NCI-H187 (cell line): ENCODE measurements at regions not wholly inside any gene's neighbourhood (a gene's known extent, or its start where the extent isn't known, plus 50 kb on each side); places are given as distances from the start of the nearest gene placed in this dataset.
"Not testable (repeated sequence)": the region's sequence is repeated elsewhere in the genome, so short reads cannot be mapped to it uniquely, and the experiment has no call there.

Experiments
- DNase-seq, 2 experiments: peaks; one replicate each; lab custom pipeline; 2025; lab: John Stamatoyannopoulos, UW

DNA sequence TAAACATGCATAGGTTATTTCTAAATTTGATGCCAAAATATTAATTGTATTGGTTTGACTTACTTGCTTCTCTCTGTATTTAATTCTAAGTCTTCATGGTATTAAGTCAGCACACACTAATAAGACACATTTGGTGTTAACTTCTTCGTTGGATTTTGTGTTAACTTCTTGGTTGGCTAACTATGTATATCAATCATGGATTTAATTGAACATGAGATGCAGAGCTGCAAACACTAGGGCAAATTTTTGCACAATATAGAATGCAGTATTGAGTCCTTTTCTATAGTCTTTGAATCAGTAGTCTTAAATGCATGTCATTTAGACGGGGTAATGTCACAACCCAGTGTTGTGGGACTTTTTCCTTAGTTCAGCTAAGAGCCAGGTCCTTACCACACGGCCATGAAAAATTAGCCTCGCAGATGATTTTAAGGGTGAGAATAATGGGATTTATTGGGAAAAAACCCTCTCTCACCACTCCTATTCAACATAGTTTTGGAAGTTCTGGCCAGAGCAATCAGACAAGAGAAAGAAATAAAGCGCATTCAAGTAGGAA is 142.9 kb upstream of the TRIM24 start:
- no peak for DNase-seq

- no peak for DNase-seq
Measured at GRCh38 chr7:138324941-138325340, 135.1 kb upstream of the TRIM24 start.

- DNase-seq, result no peak
Measured at GRCh38 chr7:138325434-138325833, 134.6 kb upstream of the TRIM24 start.

DNA sequence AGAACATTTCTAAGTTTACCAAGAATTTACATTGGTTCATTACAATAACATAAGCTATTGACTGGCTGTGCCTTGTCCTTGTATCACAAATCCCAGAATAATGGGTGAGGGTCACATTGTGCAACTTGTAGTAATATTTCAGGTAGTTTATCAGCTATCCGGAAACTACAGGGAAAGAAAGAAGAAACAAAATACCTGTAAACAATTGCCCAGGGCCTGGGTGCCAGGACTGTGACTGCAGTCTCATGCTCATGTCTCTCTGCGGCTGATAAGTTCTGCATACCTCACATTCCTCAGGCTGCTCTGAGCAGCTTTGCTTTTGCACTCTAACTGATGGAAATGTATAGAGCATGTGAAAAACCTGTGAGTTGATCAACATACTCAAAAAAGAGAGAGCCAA is 131.8 kb upstream of the TRIM24 start:
- no peak for DNase-seq

GRCh38 chr7:138332850-138333249 is 127.2 kb upstream of the TRIM24 start:
- DNase-seq, result not testable (repeated sequence)

GRCh38 chr7:138338361-138338760 is 121.7 kb upstream of the TRIM24 start:
- DNase-seq, result no peak

GRCh38 chr7:138339229-138339628 is 120.8 kb upstream of the TRIM24 start:
- DNase-seq, result not testable (repeated sequence)

DNA sequence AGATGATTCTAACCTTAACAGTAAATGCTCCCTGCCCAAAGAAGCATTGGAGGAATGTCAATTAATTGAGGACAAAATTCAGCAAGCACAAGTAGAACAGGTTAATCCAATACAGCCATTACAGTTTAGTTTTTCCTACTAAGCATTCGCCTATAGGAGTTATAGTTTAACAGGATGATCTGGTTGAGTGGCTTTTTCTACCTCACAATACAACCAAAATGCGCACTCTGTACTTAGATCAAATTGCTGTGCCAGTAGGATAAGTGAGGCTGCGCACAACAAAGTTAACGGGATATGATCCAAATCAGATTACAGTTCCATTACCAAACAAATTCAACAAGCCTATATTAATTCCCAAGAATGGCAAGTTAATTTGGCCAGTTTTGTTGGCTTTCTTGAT is 117.1 kb upstream of the TRIM24 start:
- DNase-seq, result no peak

- no peak for DNase-seq
Measured at GRCh38 chr7:138345567-138345966, 114.5 kb upstream of the TRIM24 start.

DNA sequence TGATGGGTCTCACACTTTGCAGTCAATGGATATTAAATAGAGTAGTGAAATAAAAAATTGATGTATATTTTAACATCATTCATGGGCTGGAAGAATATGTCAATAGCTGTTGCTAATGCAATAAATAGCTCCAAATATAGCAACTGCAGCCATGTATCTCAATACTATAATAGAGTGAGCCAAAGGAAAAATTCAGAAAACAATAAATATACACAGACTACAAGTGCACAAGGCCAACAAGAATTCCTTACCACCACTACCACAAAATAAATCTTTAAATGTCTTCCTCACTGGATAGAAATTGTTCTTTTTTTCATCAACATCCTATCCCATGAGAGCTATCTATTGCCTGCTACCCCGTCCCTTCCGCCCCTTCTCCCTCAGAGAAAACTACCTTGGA is 113.1 kb upstream of the TRIM24 start:
- no peak for DNase-seq

DNA sequence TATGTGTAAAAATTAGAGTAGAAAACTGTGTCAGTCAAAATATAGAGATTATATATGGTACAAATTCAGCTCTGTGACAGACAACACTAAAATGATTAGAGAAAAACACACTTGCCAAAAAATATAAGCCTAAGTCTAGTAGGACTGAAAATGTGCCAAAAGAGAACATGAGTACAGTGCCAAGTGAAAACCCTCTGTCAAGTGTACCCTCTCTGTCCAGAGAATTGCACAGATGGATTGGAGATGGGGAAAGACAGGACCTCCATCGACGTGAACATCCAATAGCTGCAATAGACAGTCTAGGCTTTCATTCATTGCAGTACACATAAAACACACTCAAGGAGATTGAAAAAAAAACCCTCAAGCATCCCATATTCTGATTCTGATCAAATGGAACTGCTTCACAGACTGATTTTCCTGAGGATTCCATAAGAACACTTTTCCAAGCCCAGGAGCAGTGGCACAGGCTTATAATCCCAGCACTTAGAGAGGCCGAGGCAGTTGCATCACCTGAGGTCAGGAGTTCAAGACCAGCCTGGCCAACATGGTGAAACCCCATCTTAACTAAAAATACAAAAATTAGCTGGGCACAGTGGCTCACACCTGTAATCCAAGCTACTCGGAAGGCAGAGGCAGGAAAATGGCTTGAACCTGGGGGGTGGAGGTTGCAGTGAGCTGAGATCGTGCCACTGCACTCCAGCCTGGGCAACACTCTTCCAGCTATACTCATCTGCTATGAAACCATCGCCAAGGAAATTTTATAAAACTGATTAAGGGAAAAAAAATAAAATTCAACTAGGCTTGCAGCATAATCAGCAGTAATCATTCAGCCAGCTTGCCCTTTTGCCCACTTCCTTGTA is 110.0 kb upstream of the TRIM24 start:
- DNase-seq, result no peak

DNA sequence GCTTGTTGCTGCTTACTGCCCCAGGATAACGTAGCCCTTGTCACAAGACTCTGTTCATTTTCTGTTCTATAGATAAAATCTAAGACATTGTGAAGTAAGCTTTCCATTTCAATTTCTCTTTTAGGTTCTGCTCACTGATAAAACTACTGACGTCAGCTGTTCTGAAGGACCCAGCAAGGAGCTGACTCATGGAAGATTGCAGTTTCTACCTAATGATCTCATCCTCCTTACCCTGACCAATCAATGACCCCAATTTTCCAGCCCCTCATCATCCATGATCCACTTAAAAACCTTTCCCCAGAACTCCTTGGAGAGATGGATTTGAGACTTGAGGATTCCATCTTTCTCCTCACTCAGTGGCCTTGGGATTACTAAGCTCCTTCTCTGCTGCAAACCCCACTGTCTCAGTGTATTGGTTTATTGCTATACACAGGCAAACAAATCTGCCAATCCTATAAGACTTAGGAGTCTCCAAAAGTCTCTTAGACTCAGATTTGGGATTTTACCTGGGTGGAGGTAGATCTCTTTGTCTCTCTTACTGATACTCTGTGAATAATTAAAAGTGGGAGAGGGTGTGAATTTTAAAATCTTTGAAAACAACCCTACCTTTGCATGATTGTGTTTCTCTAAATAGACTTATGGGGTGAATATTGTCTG is 109.2 kb upstream of the TRIM24 start:
- no peak for DNase-seq

GRCh38 chr7:138352570-138353461 is 107.2 kb upstream of the TRIM24 start:
- DNase-seq, result no peak

DNA sequence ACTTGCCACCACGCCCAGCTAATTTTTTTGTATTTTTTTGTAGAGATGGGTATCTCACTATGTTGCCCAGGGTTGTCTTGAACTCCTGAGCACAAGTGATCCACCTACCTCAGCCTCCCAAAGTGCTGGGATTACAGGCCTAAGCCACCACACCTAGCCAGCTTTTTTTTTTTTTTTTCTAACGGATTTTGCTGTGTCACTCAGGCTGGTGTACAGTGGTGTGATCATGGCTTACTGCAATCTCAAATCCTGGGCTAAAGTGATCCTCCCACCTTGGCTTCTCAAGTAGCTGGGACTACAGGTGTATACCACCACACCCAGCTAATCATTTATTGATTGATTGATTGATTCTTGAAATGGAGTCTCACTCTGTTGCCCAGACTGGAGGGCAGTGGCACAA is 106.0 kb upstream of the TRIM24 start:
- no peak for DNase-seq

DNA sequence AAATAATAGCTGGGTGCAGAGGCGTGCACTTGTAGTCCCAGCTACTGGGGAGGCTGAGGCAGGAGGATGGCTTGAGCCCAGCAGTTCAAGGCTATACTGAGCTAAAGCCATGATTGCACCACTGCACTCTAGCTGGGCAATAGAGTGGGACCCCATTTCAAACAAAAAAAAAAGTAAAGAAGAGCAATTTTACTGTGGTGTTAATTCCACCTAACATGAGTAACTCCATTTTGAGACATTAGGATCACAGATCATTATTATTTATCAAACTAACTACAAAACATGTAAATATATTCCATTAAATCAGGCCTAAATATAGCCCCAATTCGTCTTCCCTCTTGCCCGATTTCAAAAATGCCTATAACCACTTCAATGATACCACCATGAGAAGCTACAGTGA is 104.8 kb upstream of the TRIM24 start:
- DNase-seq, result no peak

DNA sequence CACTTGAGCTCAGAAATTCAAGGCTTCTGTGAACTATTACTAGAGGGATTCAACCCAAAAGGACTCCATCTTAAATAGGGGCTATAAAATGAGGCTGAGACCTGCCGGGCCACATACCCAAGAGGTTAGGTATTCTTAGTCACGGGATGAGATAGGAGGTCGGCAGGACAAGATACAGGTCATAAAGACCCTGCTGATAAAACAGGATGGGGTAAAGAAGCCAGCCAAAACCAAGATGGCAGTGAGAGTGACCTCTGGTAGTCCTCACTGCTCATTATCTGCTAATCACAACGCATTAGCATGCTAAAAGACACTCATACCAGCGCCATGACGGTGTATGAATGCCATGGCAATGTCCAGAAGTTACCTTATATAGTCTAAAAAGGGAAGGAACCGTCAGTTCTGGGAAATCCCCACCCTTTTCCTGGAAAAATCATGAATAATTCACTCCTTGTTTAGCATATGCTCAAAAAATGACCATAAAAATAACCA is 101.2 kb upstream of the TRIM24 start:
- DNase-seq, result no peak

GRCh38 chr7:138359870-138360559 is 100.0 kb upstream of the TRIM24 start:
- peak; percentile 82 to 89 for DNase-seq

GRCh38 chr7:138363721-138364120 is 96.3 kb upstream of the TRIM24 start:
- DNase-seq, result no peak

GRCh38 chr7:138366137-138366536 is 93.9 kb upstream of the TRIM24 start:
- not testable (repeated sequence) for DNase-seq

GRCh38 chr7:138366676-138367075 is 93.4 kb upstream of the TRIM24 start:
- not testable (repeated sequence) for DNase-seq

GRCh38 chr7:138369797-138370196 is 90.3 kb upstream of the TRIM24 start:
- no peak for DNase-seq
